HG02981 (cell line): ENCODE measurements at regions not wholly inside any gene's neighbourhood (a gene's known extent, or its start where the extent isn't known, plus 50 kb on each side); places are given as distances from the start of the nearest gene placed in this dataset.

Experiments
- ATAC-seq: cut with Tn5 transposase; IDR thresholded peaks from one replicate; pipeline ENCODE4 v1.9.1; 2021; ENCODE audit warnings: mild to moderate bottlenecking, moderate library complexity; ENCODE audit not compliant: unreplicated experiment

GRCh38 chr13:80284290-80284689 is 56.6 kb downstream of the SPRY2 start:
- ATAC-seq, result no peak

- no peak for ATAC-seq
Observed at GRCh38 chr13:80278706-80279105, 62.2 kb downstream of the SPRY2 start.

GRCh38 chr13:80276371-80277289 is 64.3 kb downstream of the SPRY2 start:
- ATAC-seq, result no peak

- no peak for ATAC-seq
Observed at GRCh38 chr13:80274643-80275042, 66.3 kb downstream of the SPRY2 start.

GRCh38 chr13:80273718-80274117 is 67.2 kb downstream of the SPRY2 start:
- no peak for ATAC-seq

GRCh38 chr13:80265348-80265747 is 75.6 kb downstream of the SPRY2 start:
- ATAC-seq, result peak; percentile 61

- ATAC-seq, result no peak
Observed at GRCh38 chr13:80263745-80264513, 77.0 kb downstream of the SPRY2 start.

GRCh38 chr13:80262051-80262695 is 78.8 kb downstream of the SPRY2 start:
- no peak for ATAC-seq

- peak; percentile 78 for ATAC-seq
Observed at GRCh38 chr13:80259159-80259558, 81.8 kb downstream of the SPRY2 start.

- peak; percentile 65 for ATAC-seq
Observed at GRCh38 chr13:80256352-80256932, 84.5 kb downstream of the SPRY2 start.

GRCh38 chr13:80255946-80256345 is 85.0 kb downstream of the SPRY2 start:
- no peak for ATAC-seq

- no peak for ATAC-seq
Observed at GRCh38 chr13:80251403-80251802, 89.5 kb downstream of the SPRY2 start.

GRCh38 chr13:80250213-80250810 is 90.6 kb downstream of the SPRY2 start:
- no peak for ATAC-seq

GRCh38 chr13:80249516-80250212 is 91.3 kb downstream of the SPRY2 start:
- ATAC-seq, result no peak

- ATAC-seq, result no peak
Observed at GRCh38 chr13:80245162-80245733, 95.7 kb downstream of the SPRY2 start.

GRCh38 chr13:80244574-80244973 is 96.4 kb downstream of the SPRY2 start:
- no peak for ATAC-seq

- no peak for ATAC-seq
Observed at GRCh38 chr13:80242728-80243427, 98.0 kb downstream of the SPRY2 start.

- ATAC-seq, result no peak
Observed at GRCh38 chr13:80239571-80240255, 101.2 kb downstream of the SPRY2 start.

GRCh38 chr13:80239116-80239515 is 101.8 kb downstream of the SPRY2 start:
- ATAC-seq, result no peak
